GM12874 (cell line): ENCODE measurements at regions not wholly inside any gene's neighbourhood (a gene's known extent, or its start where the extent isn't known, plus 50 kb on each side); places are given as distances from the start of the nearest gene placed in this dataset.

Source experiments
- CTCF ChIP-seq: IDR thresholded peaks from 2 replicates; pipeline ENCODE4 v1.5.1; 2011; ENCODE audit warnings: low read depth, mild to moderate bottlenecking, control low read depth, low read length, moderate library complexity; ENCODE audit not compliant: insufficient read depth

DNA sequence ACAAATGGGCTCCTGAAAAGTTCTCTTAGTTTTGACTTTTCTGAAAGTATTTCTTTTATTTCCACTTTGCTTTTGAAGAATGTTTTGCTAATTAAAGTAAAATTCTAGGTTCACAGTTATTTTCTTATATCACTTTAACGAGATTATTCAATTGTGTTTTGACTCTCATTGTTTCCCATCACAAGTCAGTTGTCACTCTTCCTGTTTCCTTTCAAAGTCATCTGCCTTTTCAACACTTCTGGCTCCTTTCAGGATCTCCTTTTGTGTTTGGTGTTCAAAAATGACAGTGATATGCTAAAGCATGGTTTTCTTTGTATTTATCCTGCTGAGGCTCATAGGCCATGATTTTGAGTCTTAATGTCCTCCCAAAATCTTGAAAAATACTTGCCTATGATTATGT, 235.4 kb upstream of the TAS2R1 start:
- TF ChIP-seq CTCF, result no peak

GRCh38 chr5:9864791-9865190, 234.6 kb upstream of the TAS2R1 start:
- no peak for TF ChIP-seq CTCF

DNA sequence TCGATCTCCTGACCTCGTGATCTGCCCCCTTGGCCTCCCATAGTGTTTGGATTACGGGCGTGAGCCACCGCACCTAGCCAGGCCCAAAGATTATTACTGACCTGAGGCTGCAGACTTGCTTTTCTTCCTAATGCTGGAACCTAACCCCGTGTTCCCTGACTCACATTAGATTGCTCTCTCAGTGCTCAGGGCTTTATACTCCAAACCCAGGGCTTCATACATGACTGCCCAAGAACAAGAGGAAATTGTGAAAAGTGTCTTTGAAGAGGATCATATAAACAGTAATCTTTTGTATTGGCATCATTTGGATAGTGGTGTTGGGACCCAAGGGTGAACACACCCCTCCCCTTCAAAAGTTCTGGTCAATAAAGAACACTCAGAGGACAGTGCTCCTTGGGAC, 233.3 kb upstream of the TAS2R1 start:
- TF ChIP-seq CTCF, result no peak

GRCh38 chr5:9861666-9862256, 231.6 kb upstream of the TAS2R1 start:
- TF ChIP-seq CTCF, result no peak

GRCh38 chr5:9859808-9860207, 229.7 kb upstream of the TAS2R1 start:
- no peak for TF ChIP-seq CTCF

GRCh38 chr5:9858043-9858442, 227.9 kb upstream of the TAS2R1 start:
- TF ChIP-seq CTCF, result no peak

DNA sequence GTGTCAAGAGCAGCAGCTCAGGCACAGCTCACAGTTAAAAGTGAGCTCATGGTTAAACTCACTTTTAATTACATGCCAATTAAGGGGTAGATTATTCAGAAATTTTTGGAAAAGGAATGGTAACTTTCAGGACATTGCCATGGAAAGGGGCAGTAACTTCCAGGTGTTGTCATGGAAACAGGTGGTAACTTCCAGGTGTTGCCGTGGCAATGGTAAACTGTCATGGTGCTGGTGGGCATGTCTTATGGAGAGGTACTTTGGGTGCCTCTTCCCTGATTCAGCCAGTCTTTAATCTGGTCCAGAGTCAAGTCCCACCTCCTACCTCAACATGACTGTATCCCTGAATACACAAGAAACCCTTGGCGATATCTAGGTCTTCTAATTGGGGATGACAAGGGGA, 223.2 kb upstream of the TAS2R1 start:
- TF ChIP-seq CTCF, result no peak
